SK-N-SH (cell line): ENCODE measurements at regions not wholly inside any gene's neighbourhood (a gene's known extent, or its start where the extent isn't known, plus 50 kb on each side); places are given as distances from the start of the nearest gene placed in this dataset.
A peak's percentile ranks its signal among the peaks of the same experiment; 100 is the strongest.

Experiments used
- CTCF ChIA-PET: fragments of 300-600, 350-600 bp; formaldehyde crosslinking; extraction: SDS; loops from one replicate; lab custom pipeline; 2021; lab: Yijun Ruan, JAX
- POLR2A ChIA-PET: fragments of 350-600 bp; sonication (Branson Sonifier 250); formaldehyde crosslinking; extraction: SDS; loops from one replicate; lab custom pipeline; 2020; ENCODE audit warnings: antibody characterized with exemption, inconsistent platforms; lab: Yijun Ruan, JAX
- DNase-seq: peaks from one replicate; pipeline ENCODE4 v3.0.0; 2012
- H2AFZ ChIP-seq: fragments of 200-600 bp; sonication (generic); 2 replicates; pipeline ENCODE4 v1.8.1; 2016; ENCODE audit warnings: antibody characterized with exemption, mild to moderate bottlenecking, low read depth
- H3F3A ChIP-seq: fragments of 200-600 bp; sonication (generic); replicated peaks from 2 replicates; pipeline ENCODE3; 2016; ENCODE audit warnings: antibody characterized with exemption, mild to moderate bottlenecking; ENCODE audit not compliant: insufficient read depth
- H3K27ac ChIP-seq, 2 experiments: fragments of 200-500 bp in 1 of 2; fragments of 200-600 bp in 1 of 2; sonication (Bioruptor generic) in 1 of 2; sonication (generic), shearing (Covaris generic) in 1 of 2; 2 replicates each; pipeline versions ENCODE4 v1.5.1 to v1.6.1; 2014 to 2016; ENCODE audit warnings: low read depth in 2 of 2, inconsistent platforms in 1 of 2, low read length in 1 of 2, mild to moderate bottlenecking in 1 of 2, mixed read lengths in 1 of 2
- H3K27me3 ChIP-seq: fragments of 200-600 bp; sonication (generic), shearing (Covaris generic); 2 replicates; pipeline ENCODE4 v1.6.1; 2016; ENCODE audit warnings: mixed run types; ENCODE audit not compliant: insufficient read depth
- H3K36me3 ChIP-seq, 2 experiments: fragments of 200-500 bp in 1 of 2; fragments of 200-600 bp in 1 of 2; sonication (Bioruptor generic) in 1 of 2; sonication (generic) in 1 of 2; replicated peaks in 1 of 2; 2 replicates each; pipeline versions ENCODE3 to v1.5.1; 2014 to 2016; ENCODE audit warnings: low read length in 1 of 2, mild to moderate bottlenecking in 1 of 2; ENCODE audit not compliant: insufficient read depth in 2 of 2, control insufficient read depth in 1 of 2
- H3K4me1 ChIP-seq, 2 experiments: fragments of 200-500 bp in 1 of 2; fragments of 200-600 bp in 1 of 2; sonication (Bioruptor generic) in 1 of 2; sonication (generic), shearing (Covaris generic) in 1 of 2; 2 replicates each; pipeline versions ENCODE4 v1.5.1 to v1.6.1; 2014 to 2016; ENCODE audit warnings: low read depth in 1 of 2, low read length in 1 of 2, mixed run types in 1 of 2; ENCODE audit not compliant: insufficient read depth in 2 of 2, control insufficient read depth in 1 of 2
- H3K4me2 ChIP-seq: fragments of 200-600 bp; sonication (generic), shearing (Covaris generic); 2 replicates; pipeline ENCODE4 v1.6.1; 2017; ENCODE audit warnings: mixed run types
- H3K4me3 ChIP-seq, 2 experiments: fragments of 200-500 bp in 1 of 2; fragments of 200-600 bp in 1 of 2; sonication (Bioruptor generic) in 1 of 2; sonication (generic), shearing (Covaris generic) in 1 of 2; 2 replicates each; pipeline versions ENCODE4 v1.5.1 to v1.8.1; 2014 to 2016; ENCODE audit warnings: low read depth in 2 of 2, inconsistent platforms in 1 of 2, low read length in 1 of 2, mild to moderate bottlenecking in 1 of 2, mixed read lengths in 1 of 2, moderate library complexity in 1 of 2
- H3K79me2 ChIP-seq: fragments of 200-600 bp; sonication (generic); 2 replicates; pipeline ENCODE4 v1.8.1; 2017; ENCODE audit warnings: mild to moderate bottlenecking; ENCODE audit not compliant: insufficient read depth
- H3K9ac ChIP-seq: fragments of 200-600 bp; sonication (generic); 2 replicates; pipeline ENCODE4 v1.6.1; 2017; ENCODE audit warnings: mixed run types
- H3K9me2 ChIP-seq: fragments of 200-600 bp; sonication (generic); 2 replicates; pipeline ENCODE4 v1.6.1; 2017; ENCODE audit warnings: mixed run types
- H3K9me3 ChIP-seq: fragments of 200-600 bp; sonication (generic); 2 replicates; pipeline ENCODE4 v1.6.1; 2017; ENCODE audit warnings: mixed run types, mild to moderate bottlenecking, moderate library complexity
- H4K20me1 ChIP-seq: fragments of 200-600 bp; sonication (generic); 2 replicates; pipeline ENCODE4 v1.6.1; 2017; ENCODE audit warnings: mild to moderate bottlenecking, mixed run types; ENCODE audit not compliant: insufficient read depth
- CHD2 ChIP-seq: fragments of 150-350 bp; IDR thresholded peaks from 2 replicates; pipeline ENCODE4 v1.6.1; 2018; ENCODE audit warnings: low read length; ENCODE audit not compliant: partially characterized antibody
- ELF1 ChIP-seq: IDR thresholded peaks from 2 replicates; pipeline ENCODE4 v1.4.0; 2012
- EP300 ChIP-seq, 2 experiments: IDR thresholded peaks; 2 replicates each; pipeline versions ENCODE4 v1.4.0 to v1.6.1; 2012; ENCODE audit warnings: borderline replicate concordance in 1 of 2, low read depth in 1 of 2, low read length in 1 of 2
- FOXJ3 ChIP-seq: sonication (generic); formaldehyde crosslinking; IDR thresholded peaks from 2 replicates; pipeline ENCODE4 v1.5.1; 2020; ENCODE audit warnings: mild to moderate bottlenecking, missing genetic modification reagents
- FOXM1 ChIP-seq: IDR thresholded peaks from 2 replicates; pipeline ENCODE4 v1.4.0; 2012; ENCODE audit warnings: low read depth, mild to moderate bottlenecking
- JUND ChIP-seq: IDR thresholded peaks from 2 replicates; pipeline ENCODE4 v1.4.0; 2012
- NFIC ChIP-seq: IDR thresholded peaks from 2 replicates; pipeline ENCODE4 v1.4.0; 2012; ENCODE audit warnings: borderline replicate concordance
- NRF1 ChIP-seq: IDR thresholded peaks from 2 replicates; pipeline ENCODE4 v1.6.1; 2012; ENCODE audit warnings: low read depth, mild to moderate bottlenecking, low read length
- POLR2AphosphoS5 ChIP-seq: IDR thresholded peaks from 2 replicates; pipeline ENCODE4 v1.6.1; 2012; ENCODE audit warnings: low read depth, low read length
- RAD21 ChIP-seq: IDR thresholded peaks from 2 replicates; pipeline ENCODE4 v1.6.1; 2012; ENCODE audit warnings: mild to moderate bottlenecking, low read length
- RFX5 ChIP-seq: IDR thresholded peaks from 2 replicates; pipeline ENCODE4 v1.6.1; 2012; ENCODE audit warnings: mild to moderate bottlenecking, improper control_type of control experiment, low read length
- RXRA ChIP-seq: IDR thresholded peaks from 2 replicates; pipeline ENCODE4 v1.4.0; 2012; ENCODE audit warnings: low read depth, mild to moderate bottlenecking, borderline replicate concordance
- TAF1 ChIP-seq: IDR thresholded peaks from 2 replicates; pipeline ENCODE4 v1.6.1; 2012; ENCODE audit warnings: low read depth, mild to moderate bottlenecking, low read length, moderate library complexity, borderline replicate concordance
- TCF12 ChIP-seq: IDR thresholded peaks from 2 replicates; pipeline ENCODE4 v1.4.0; 2012
- TEAD4 ChIP-seq: IDR thresholded peaks from 2 replicates; pipeline ENCODE4 v1.4.0; 2012; ENCODE audit warnings: mild to moderate bottlenecking, borderline replicate concordance; ENCODE audit not compliant: insufficient read depth
- WGBS: methylation state at CpG from one replicate; pipeline ENCODE4 v1.1.6; 2017; ENCODE audit warnings: low lambda C conversion rate; 5-methylcytosine and 5-hydroxymethylcytosine counted together
- TF ChIP-seq, protein P1 (sequence below): fragments of 150-350 bp; IDR thresholded peaks from 2 replicates; pipeline ENCODE4 v1.6.1; 2017; ENCODE audit warnings: antibody characterized with exemption, low read length, low read depth, borderline replicate concordance
- TF ChIP-seq, protein P2 (sequence below): IDR thresholded peaks from 2 replicates; pipeline ENCODE4 v1.4.0; 2012; ENCODE audit warnings: low read depth
- TF ChIP-seq, protein P3 (sequence below): IDR thresholded peaks from 2 replicates; pipeline ENCODE4 v1.4.0; 2012; ENCODE audit warnings: low read depth, borderline replicate concordance
- TF ChIP-seq, protein P4 (sequence below): fragments of 150-350 bp; IDR thresholded peaks from 2 replicates; pipeline ENCODE4 v1.6.1; 2016; ENCODE audit warnings: mild to moderate bottlenecking, low read depth, low read length

DNA sequence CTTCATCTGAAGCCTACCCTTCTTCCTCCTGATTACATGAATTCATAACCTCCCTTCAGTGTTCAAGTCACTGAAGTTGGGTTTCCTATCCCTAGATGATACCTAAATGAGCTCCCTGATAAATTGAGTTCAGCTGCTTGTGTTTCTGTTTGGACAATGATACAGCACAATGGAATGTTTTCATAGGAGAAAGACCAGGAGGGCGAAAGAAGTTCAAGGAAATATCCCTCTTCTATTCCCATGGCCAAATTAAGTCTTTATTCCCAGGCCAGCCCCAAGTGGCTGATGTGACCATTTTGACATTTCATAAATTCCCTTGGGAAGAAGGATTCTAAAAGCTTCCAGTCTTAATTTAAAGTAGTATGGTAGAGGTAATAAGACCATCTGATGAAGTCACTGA, 555.8 kb upstream of the CLINT1 start (continued):
- TF ChIP-seq, protein P1, sequence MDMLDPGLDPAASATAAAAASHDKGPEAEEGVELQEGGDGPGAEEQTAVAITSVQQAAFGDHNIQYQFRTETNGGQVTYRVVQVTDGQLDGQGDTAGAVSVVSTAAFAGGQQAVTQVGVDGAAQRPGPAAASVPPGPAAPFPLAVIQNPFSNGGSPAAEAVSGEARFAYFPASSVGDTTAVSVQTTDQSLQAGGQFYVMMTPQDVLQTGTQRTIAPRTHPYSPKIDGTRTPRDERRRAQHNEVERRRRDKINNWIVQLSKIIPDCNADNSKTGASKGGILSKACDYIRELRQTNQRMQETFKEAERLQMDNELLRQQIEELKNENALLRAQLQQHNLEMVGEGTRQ: no peak
- peak; percentile 72 for TF ChIP-seq TCF12
- no peak for TF ChIP-seq TEAD4
- TF ChIP-seq, protein P2, sequence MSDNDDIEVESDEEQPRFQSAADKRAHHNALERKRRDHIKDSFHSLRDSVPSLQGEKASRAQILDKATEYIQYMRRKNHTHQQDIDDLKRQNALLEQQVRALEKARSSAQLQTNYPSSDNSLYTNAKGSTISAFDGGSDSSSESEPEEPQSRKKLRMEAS: no peak
- TF ChIP-seq, protein P3, sequence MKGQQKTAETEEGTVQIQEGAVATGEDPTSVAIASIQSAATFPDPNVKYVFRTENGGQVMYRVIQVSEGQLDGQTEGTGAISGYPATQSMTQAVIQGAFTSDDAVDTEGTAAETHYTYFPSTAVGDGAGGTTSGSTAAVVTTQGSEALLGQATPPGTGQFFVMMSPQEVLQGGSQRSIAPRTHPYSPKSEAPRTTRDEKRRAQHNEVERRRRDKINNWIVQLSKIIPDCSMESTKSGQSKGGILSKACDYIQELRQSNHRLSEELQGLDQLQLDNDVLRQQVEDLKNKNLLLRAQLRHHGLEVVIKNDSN: no peak
- TF ChIP-seq NFIC: peak; percentile 11; the same call in 1 of the 2 replicates
- TF ChIP-seq JUND: peak; percentile 57
- TF ChIP-seq, protein P4, sequence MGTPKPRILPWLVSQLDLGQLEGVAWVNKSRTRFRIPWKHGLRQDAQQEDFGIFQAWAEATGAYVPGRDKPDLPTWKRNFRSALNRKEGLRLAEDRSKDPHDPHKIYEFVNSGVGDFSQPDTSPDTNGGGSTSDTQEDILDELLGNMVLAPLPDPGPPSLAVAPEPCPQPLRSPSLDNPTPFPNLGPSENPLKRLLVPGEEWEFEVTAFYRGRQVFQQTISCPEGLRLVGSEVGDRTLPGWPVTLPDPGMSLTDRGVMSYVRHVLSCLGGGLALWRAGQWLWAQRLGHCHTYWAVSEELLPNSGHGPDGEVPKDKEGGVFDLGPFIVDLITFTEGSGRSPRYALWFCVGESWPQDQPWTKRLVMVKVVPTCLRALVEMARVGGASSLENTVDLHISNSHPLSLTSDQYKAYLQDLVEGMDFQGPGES: no peak
- no peak for TF ChIP-seq RFX5
- no peak for TF ChIP-seq RAD21
- no peak for TF ChIP-seq POLR2AphosphoS5
- TF ChIP-seq FOXJ3 (CRISPR knock-in tag): no peak

DNA sequence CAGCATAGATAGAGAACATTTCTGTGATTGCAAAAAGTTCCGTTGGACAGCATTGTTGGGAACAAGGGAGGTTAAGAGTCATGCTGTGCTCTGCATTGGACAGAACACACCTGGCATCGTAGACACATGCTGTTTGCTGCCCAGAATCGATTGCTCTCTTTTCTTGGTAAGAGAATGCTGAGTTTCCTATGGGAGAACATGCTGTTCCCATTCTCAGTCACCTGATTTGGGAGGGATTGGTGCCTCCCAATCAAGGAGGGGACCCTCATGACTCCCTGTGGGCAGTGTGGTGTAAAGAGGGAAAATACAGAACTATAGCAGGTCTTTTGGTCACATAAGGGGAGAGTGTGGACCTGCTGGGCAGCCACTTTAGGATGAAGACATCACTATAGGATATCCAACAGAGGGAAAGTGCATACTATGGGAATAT, 555.4 kb upstream of the CLINT1 start:
- H3K27me3 ChIP-seq: no peaks in the 10 kb centered on the region
- TF ChIP-seq TCF12 (no peak), CHD2 (no peak), EP300 (IDR thresholded peaks at IDR 0.05; ENCODE audit: borderline replicate concordance in 1 of 2, low read depth in 1 of 2, low read length in 1 of 2) (no peak), RFX5 (no peak), TAF1 (no peak), NRF1 (no peak), ELF1 (no peak), FOXM1 (no peak), RXRA (no peak), TEAD4 (no peak)
- TF ChIP-seq, protein P1: no peak
- TF ChIP-seq, protein P3: no peak
- TF ChIP-seq, all 33 proteins: peak for 0
- DNase-seq: no peak
- H3K27ac ChIP-seq: peak overlapping the region in 1 of 2 experiments; percentile 72; a peak in 1 of 4 replicates
- no peak overlapping the region for H2AFZ ChIP-seq
- no peaks in the 10 kb centered on the region for H4K20me1 ChIP-seq
- WGBS: 83% methylated on average over 1 of the region's 3 CpGs
- H3K9me2 ChIP-seq: no peaks in the 10 kb centered on the region
- H3K9me3 ChIP-seq: no peaks in the 10 kb centered on the region
- H3K79me2 ChIP-seq: no peaks in the 10 kb centered on the region
- H3F3A ChIP-seq: peaks cover 4% of the 10 kb centered on the region
- no peak overlapping the region for H3K4me3 ChIP-seq
- no peaks in the 10 kb centered on the region for H3K36me3 ChIP-seq
- H3K4me1 ChIP-seq: peaks cover 0 to 4% of the 10 kb centered on the region in 2 experiments; a peak in 2 of 4 replicates
- peak overlapping the region; percentile 56; the same call in 1 of the 2 replicates for H3K4me2 ChIP-seq
- ChIA-PET POLR2A (no interaction called here), CTCF (no interaction called here)
- no peak overlapping the region for H3K9ac ChIP-seq
